Coronary artery (tissue), 2 donors: ENCODE measurements at regions not wholly inside any gene's neighbourhood (a gene's known extent, or its start where the extent isn't known, plus 50 kb on each side); places are given as distances from the start of the nearest gene placed in this dataset.

Experiments
- DNase-seq: peaks from one replicate; pipeline ENCODE4 v3.0.0-alpha.2; 2017; ENCODE audit warnings: low spot score
- H3K27ac ChIP-seq, 2 donors: fragments of 200-600 bp; sonication (generic); one replicate each; pipeline ENCODE4 v1.5.1; 2016 to 2019
- H3K4me3 ChIP-seq: fragments of 200-600 bp; sonication (generic); 2 replicates; pipeline ENCODE4 v1.5.1; 2016; ENCODE audit warnings: mild to moderate bottlenecking, moderate library complexity
- TF ChIP-seq, protein P1 (sequence below): fragments of 200-600 bp; sonication (generic); IDR thresholded peaks from one replicate; pipeline ENCODE4 v1.5.1; 2019; ENCODE audit warnings: antibody characterized with exemption

DNA sequence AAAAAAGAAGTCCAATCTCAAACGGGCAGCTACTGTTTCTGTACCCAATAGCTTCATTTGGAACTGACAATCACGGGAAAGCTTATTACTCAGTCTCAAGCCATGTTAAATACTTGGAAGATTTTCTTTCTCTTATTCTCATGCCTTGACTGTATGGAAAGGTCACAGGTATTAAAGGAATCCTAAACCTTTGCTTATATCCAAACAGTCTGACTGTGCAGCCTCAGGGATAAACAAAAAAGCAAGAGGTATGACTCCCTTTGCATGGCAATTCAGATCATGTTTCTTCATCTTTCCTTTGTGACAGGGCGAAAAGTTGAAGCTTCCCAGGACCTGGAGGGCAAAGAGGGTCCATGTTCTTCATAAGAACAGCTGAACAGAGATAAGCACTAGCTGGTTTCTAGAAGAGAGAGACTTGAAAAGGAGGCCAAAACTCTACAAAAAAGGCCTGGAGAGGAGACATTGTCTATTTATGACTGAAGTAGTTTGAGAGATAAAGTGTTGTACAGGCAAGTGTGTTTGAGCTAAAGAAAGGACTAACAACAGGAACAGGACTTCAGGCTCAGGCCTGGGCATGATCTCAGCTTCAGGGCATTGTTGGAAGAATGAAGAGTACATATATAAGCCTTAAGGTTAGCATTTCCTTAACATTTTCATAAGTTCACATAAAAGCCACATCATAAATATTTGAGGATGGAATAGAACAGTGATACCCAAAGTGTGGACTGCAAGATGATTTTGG is 231.0 kb upstream of the THRB start:
- H3K27ac ChIP-seq, result no peak overlapping the region
- no peak for DNase-seq
- H3K4me3 ChIP-seq, result no peak overlapping the region
- TF ChIP-seq, protein P1, sequence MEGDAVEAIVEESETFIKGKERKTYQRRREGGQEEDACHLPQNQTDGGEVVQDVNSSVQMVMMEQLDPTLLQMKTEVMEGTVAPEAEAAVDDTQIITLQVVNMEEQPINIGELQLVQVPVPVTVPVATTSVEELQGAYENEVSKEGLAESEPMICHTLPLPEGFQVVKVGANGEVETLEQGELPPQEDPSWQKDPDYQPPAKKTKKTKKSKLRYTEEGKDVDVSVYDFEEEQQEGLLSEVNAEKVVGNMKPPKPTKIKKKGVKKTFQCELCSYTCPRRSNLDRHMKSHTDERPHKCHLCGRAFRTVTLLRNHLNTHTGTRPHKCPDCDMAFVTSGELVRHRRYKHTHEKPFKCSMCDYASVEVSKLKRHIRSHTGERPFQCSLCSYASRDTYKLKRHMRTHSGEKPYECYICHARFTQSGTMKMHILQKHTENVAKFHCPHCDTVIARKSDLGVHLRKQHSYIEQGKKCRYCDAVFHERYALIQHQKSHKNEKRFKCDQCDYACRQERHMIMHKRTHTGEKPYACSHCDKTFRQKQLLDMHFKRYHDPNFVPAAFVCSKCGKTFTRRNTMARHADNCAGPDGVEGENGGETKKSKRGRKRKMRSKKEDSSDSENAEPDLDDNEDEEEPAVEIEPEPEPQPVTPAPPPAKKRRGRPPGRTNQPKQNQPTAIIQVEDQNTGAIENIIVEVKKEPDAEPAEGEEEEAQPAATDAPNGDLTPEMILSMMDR, result no peak

DNA sequence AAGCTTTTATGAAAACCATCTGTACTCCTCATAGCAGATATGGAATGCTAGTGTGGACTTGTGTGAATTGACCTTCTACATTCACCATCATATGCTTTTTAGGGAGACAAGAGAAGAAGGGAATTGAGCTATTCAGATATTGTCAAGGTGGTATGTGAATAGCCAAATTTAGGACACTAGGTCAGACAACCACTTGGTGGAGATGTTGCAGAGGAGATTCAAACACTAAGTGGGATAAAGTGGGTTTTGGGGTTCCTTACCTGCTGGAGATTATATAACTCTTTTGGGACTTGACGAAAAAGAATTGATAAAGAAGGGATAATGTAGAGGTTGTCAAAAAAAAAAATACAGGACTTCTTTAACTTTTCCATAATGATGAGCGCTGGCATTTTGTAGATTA is 231.8 kb upstream of the THRB start:
- Histone ChIP-seq H3K4me3 (no peak overlapping the region), H3K27ac (no peak overlapping the region)
- TF ChIP-seq, protein P1, result no peak
- no peak for DNase-seq

DNA sequence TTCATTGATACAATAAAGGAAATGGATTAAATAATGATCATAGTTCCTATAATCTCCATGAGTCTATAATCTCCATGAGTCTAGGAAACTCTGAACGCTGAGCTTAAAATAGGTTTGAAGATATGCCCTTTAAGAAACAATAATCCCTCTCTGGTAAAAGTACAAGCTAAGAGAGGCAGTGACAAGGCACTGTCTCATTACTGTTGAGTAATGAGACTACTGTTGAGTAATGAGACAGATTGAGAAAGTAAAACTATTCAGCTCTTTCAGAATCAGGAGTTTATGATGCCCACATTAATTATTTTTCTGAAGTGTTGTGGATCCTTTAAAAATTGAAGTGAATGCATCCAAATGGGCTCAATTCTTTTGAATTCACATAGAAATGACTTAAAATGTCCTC is 235.5 kb upstream of the THRB start:
- TF ChIP-seq, protein P1, result no peak
- Histone ChIP-seq H3K27ac (no peak overlapping the region), H3K4me3 (no peak overlapping the region)
- no peak for DNase-seq

DNA sequence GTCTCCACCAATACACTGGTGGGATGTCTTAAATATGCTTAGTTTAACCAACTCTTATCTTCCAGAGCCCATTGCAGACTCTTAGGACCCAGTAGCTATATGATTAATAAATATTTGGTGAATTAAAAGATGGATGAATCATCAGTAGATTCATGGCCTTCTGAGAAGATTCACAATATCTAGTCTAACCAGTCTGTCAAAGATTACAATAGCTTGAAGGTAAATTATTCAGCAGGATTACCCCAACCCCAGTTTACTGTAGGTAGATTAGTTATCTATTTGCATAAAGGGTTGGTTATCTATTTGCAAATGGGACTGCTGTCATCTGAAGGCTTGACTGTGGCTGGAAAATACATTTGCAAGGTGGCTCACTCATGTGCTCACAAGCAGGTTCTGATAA is 239.4 kb upstream of the THRB start:
- no peak for DNase-seq
- Histone ChIP-seq H3K4me3 (no peak overlapping the region), H3K27ac (no peak overlapping the region)
- TF ChIP-seq, protein P1, result no peak

DNA sequence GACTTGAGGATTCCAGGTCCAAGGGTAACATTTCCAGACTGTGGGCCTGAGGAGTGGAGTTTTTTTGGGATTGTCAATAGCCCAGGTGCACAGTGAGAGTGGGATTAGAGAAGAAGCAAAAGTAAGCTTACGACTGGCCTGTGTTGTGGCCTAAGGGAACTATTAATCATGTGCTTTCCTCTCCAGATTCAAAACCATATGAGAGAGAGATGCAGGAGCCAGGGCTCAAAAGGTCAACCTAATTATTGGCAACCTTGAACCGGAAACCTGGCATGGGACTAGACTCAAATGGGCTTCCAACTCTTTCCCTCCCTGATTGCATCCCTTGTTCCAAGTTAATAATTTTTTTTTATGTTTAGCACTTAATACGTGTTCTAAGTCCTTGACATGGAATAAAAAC is 242.1 kb upstream of the THRB start:
- DNase-seq, result no peak
- H3K4me3 ChIP-seq, result no peak overlapping the region
- TF ChIP-seq, protein P1, result no peak
- no peak overlapping the region for H3K27ac ChIP-seq

DNA sequence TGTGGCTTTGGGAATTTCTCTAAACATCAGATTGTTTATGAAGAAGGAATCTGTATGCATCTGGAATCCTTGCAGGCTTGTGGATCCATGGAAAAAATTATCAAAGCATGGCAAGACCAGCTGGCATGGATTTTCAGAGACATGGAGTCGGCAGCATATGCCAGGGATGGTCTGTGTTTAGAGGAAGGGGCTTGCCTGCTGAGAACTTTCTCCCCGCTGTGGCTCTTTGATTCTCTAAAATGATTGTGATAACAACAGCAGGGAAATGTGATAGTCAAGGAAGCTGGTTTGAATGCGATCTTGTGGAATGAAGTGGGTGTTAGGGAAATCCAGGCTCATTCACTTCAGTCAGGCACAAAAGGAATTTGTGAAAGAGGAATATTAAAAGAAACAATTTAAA is 245.7 kb upstream of the THRB start:
- TF ChIP-seq, protein P1, result no peak
- DNase-seq, result no peak
- Histone ChIP-seq H3K4me3 (no peak overlapping the region), H3K27ac (no peak overlapping the region)

DNA sequence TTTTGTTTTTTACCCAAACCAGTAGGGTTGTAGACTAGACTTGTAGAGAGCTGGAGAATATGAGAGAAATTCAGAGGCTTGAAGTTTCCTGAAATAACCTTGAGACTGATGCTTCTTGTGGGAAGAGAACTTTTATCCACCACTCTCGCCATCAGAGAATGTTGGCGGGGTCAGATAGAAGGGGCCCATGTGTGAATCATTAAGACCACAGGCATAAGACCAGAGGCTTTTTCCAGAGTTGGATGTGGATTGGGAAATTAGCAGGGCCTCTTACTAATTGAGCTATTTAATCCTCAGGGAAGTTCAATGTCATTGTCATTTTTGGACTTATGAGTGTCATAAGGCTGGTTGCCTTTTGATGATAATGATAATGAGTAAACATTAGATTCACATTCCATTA is 246.9 kb upstream of the THRB start:
- no peak overlapping the region for H3K4me3 ChIP-seq
- TF ChIP-seq, protein P1, result no peak

More for the DNA sequence above, 246.9 kb upstream of the THRB start:
- no peak for DNase-seq
- no peak overlapping the region for H3K27ac ChIP-seq
